DMS153 treated with DMSO at 0.1 percent for 48 hours (cell line): ENCODE measurements at regions not wholly inside any gene's neighbourhood (a gene's known extent, or its start where the extent isn't known, plus 50 kb on each side); places are given as distances from the start of the nearest gene placed in this dataset.

ENCODE experiments used
- DNase-seq: peaks from one replicate; lab custom pipeline; 2025; ENCODE audit not compliant: unreplicated experiment; lab: John Stamatoyannopoulos, UW

GRCh38 chr5:109533751-109534272 lies 124.0 kb upstream of the PJA2 start:
- no peak for DNase-seq

- DNase-seq, result no peak
Measured at GRCh38 chr5:109532773-109533364, 123.1 kb upstream of the PJA2 start.

GRCh38 chr5:109531262-109531661 lies 121.5 kb upstream of the PJA2 start:
- DNase-seq, result no peak

- no peak for DNase-seq
Measured at GRCh38 chr5:109529987-109530386, 120.2 kb upstream of the PJA2 start.

- no peak for DNase-seq
Measured at GRCh38 chr5:109529520-109529919, 119.7 kb upstream of the PJA2 start.

- no peak for DNase-seq
Measured at GRCh38 chr5:109524555-109524954, 114.8 kb upstream of the PJA2 start.

- no peak for DNase-seq
Measured at GRCh38 chr5:109524026-109524425, 114.3 kb upstream of the PJA2 start.

GRCh38 chr5:109522404-109522803 lies 112.6 kb upstream of the PJA2 start:
- DNase-seq, result no peak

GRCh38 chr5:109519416-109519815 lies 109.6 kb upstream of the PJA2 start:
- no peak for DNase-seq

- DNase-seq, result no peak
Measured at GRCh38 chr5:109516390-109516789, 106.6 kb upstream of the PJA2 start.

GRCh38 chr5:109511980-109512734 lies 102.4 kb upstream of the PJA2 start:
- DNase-seq, result no peak

- DNase-seq, result no peak
Measured at GRCh38 chr5:109506556-109506955, 96.8 kb upstream of the PJA2 start.

- DNase-seq, result no peak
Measured at GRCh38 chr5:109496112-109496511, 86.3 kb upstream of the PJA2 start.

GRCh38 chr5:109487753-109488420 lies 78.1 kb upstream of the PJA2 start:
- DNase-seq, result no peak

GRCh38 chr5:109486200-109486804 lies 76.5 kb upstream of the PJA2 start:
- DNase-seq, result no peak

GRCh38 chr5:109485030-109485429 lies 75.3 kb upstream of the PJA2 start:
- DNase-seq, result peak; percentile 42

GRCh38 chr5:109484597-109484996 lies 74.8 kb upstream of the PJA2 start:
- no peak for DNase-seq

- no peak for DNase-seq
Measured at GRCh38 chr5:109483395-109483971, 73.7 kb upstream of the PJA2 start.

GRCh38 chr5:109482748-109483147 lies 73.0 kb upstream of the PJA2 start:
- no peak for DNase-seq

GRCh38 chr5:109479260-109479860 lies 69.6 kb upstream of the PJA2 start:
- no peak for DNase-seq

GRCh38 chr5:109478830-109479229 lies 69.1 kb upstream of the PJA2 start:
- no peak for DNase-seq
